ENCODE measurements at regions not wholly inside any gene's neighbourhood (a gene's known extent, or its start where the extent isn't known, plus 50 kb on each side); places are given as distances from the start of the nearest gene placed in this dataset.

DNA sequence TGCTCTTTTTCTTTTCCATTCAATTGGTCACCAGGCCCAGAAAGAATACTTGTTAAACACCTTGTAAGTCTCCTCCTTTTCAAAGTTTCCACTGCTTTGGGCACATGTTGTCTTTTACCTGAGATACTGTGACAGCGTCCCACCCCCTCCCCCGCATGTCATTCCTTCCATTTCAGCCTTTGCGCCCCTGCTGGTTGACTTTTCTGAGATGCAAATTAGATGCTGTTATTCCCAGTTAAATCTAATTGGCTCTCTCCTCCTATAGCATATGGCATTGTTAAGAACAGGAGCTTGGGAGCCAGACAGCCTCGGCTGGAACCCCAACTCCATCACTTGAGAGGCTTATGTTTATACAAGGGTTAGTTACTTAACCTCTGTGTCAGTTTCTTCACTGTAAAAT lies 80.3 kb upstream of the GAREM1 start:
- TF ChIP-seq, protein P1, sequence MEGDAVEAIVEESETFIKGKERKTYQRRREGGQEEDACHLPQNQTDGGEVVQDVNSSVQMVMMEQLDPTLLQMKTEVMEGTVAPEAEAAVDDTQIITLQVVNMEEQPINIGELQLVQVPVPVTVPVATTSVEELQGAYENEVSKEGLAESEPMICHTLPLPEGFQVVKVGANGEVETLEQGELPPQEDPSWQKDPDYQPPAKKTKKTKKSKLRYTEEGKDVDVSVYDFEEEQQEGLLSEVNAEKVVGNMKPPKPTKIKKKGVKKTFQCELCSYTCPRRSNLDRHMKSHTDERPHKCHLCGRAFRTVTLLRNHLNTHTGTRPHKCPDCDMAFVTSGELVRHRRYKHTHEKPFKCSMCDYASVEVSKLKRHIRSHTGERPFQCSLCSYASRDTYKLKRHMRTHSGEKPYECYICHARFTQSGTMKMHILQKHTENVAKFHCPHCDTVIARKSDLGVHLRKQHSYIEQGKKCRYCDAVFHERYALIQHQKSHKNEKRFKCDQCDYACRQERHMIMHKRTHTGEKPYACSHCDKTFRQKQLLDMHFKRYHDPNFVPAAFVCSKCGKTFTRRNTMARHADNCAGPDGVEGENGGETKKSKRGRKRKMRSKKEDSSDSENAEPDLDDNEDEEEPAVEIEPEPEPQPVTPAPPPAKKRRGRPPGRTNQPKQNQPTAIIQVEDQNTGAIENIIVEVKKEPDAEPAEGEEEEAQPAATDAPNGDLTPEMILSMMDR (IDR thresholded peaks at IDR 0.05; ENCODE audit: low read depth, low read length): no peak
- Histone ChIP-seq H3K9me3 (no peaks in the 10 kb centered on the region), H3K36me3 (no peaks in the 10 kb centered on the region), H3K4me3 (ENCODE audit: low read depth, low read length) (no peak overlapping the region), H3K4me1 (no peaks in the 10 kb centered on the region), H3K27me3 (no peaks in the 10 kb centered on the region)
- DNase-seq: no peak

DNA sequence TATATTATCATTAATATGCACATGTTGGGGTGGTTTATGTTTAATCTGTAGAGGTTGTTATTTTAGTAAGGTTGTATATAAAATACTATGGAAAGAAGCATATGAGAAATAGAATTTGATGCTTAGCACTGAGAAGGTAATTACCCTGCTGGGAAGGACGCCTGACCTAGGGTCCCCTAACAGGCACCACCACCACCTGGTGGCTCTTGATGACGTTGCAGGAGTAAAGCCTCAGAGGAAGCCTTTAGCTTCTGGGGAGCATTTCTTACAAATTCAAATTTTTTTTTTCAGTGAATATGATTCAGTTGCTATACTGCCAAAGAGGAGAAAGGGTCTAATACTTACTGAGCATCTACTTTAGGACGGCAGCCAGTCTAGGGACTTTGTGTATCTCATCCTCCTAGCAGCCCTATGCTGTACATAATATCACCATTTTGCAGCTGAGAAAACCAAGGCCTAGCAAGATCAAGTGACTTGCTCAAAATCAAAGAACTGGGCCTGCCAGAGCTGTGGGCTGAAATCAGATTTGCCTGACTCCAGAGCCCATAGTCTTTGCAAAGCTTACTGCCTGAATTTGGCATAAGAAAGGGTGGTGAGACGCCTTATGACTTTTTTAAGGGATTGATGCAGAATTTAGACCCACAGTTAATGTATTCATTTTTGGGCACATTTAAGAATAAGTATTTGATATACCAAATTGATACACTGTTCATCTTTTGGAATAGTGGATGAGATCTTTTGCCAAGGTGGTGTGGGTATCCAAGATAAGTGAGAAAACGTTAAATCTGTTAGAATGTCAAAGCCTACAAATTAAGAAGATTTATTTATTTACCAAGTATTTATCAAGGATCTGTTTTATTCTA lies 78.8 kb upstream of the GAREM1 start:
- H3K4me3 ChIP-seq (ENCODE audit: low read depth, low read length): no peak overlapping the region
- TF ChIP-seq, protein P1 (IDR thresholded peaks at IDR 0.05; ENCODE audit: low read depth, low read length): peak; percentile 53
- no peaks in the 10 kb centered on the region for H3K9me3 ChIP-seq
- H3K27me3 ChIP-seq: no peaks in the 10 kb centered on the region
- no peaks in the 10 kb centered on the region for H3K36me3 ChIP-seq
- DNase-seq: peak; percentile 22
- H3K4me1 ChIP-seq: no peaks in the 10 kb centered on the region

- no peaks in the 10 kb centered on the region for H3K9me3 ChIP-seq
- no peaks in the 10 kb centered on the region for H3K27me3 ChIP-seq
- TF ChIP-seq, protein P1 (IDR thresholded peaks at IDR 0.05; ENCODE audit: low read depth, low read length): no peak
- H3K4me1 ChIP-seq: no peaks in the 10 kb centered on the region
- DNase-seq: no peak
- no peak overlapping the region for H3K4me3 ChIP-seq (ENCODE audit: low read depth, low read length)
- no peaks in the 10 kb centered on the region for H3K36me3 ChIP-seq
Measured at GRCh38 chr18:32548688-32549087, 78.0 kb upstream of the GAREM1 start.

- Histone ChIP-seq H3K4me1 (no peaks in the 10 kb centered on the region), H3K4me3 (ENCODE audit: low read depth, low read length) (no peak overlapping the region), H3K9me3 (no peaks in the 10 kb centered on the region), H3K36me3 (no peaks in the 10 kb centered on the region), H3K27me3 (no peaks in the 10 kb centered on the region)
- TF ChIP-seq, protein P1 (IDR thresholded peaks at IDR 0.05; ENCODE audit: low read depth, low read length): no peak
- no peak for DNase-seq
Measured at GRCh38 chr18:32545631-32546030, 74.9 kb upstream of the GAREM1 start.

DNA sequence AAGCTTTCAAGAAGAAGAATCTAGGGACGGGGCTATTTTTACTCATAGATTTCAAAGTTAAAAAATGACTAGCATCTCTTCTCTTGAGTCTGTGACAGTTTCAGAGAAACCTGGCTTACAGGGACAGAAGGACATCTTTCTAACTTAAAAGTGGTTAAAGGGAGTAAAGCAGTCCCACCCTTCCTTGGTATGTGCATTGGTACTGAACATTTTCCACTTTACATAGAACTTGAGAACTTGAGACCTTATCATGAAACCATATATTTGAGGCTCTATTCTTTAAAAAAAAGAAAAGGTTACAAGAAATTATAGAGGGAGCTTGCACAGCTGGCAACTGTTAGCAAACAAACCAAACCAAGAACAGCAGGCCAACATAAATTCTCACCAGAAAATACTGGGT lies 73.4 kb upstream of the GAREM1 start:
- Histone ChIP-seq H3K27me3 (no peaks in the 10 kb centered on the region), H3K4me1 (no peaks in the 10 kb centered on the region), H3K36me3 (no peaks in the 10 kb centered on the region), H3K9me3 (no peaks in the 10 kb centered on the region), H3K4me3 (ENCODE audit: low read depth, low read length) (no peak overlapping the region)
- TF ChIP-seq, protein P1 (IDR thresholded peaks at IDR 0.05; ENCODE audit: low read depth, low read length): no peak
- DNase-seq: no peak

DNA sequence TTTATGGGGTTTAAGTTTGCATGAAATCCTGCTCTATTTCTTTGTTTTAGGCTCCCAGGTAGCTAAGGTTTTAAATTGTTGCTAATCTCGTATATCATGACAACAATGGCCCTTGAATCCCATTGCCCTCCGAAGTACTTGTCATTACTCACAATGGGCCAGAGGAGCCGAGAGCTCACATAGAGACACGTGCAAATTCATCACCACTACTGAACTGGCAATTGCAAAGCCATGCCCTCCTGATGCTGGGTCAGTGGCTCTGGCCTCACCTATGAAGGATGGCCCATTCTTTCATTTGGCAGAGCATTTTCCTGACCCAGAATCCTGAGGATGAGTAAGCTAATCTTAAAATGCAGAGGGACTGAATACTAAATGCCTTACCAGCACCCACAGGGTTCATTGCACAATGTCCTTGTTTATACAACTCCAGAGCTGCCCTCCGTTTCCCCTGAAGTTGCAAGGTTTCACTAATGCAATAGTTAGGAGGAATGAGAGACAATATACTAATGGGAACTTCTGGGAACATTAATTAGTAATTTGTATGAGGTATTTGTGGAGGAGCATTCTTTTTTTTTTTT lies 71.6 kb upstream of the GAREM1 start:
- Histone ChIP-seq H3K27me3 (no peaks in the 10 kb centered on the region), H3K4me1 (no peaks in the 10 kb centered on the region), H3K4me3 (ENCODE audit: low read depth, low read length) (no peak overlapping the region), H3K9me3 (no peaks in the 10 kb centered on the region), H3K36me3 (no peaks in the 10 kb centered on the region)
- no peak for DNase-seq
- TF ChIP-seq, protein P1 (IDR thresholded peaks at IDR 0.05; ENCODE audit: low read depth, low read length): no peak
